ENCODE measurements at regions not wholly inside any gene's neighbourhood (a gene's known extent, or its start where the extent isn't known, plus 50 kb on each side); places are given as distances from the start of the nearest gene placed in this dataset.

- POLR2A ChIA-PET (ENCODE audit: unreplicated experiment), result no interaction called here
- ATAC-seq, result no peak
- no peak overlapping the region for H2AFZ ChIP-seq (ENCODE audit: low read length)
Measured at GRCh38 chr5:39765366-39765765, 340.6 kb upstream of the DAB2 start.

DNA sequence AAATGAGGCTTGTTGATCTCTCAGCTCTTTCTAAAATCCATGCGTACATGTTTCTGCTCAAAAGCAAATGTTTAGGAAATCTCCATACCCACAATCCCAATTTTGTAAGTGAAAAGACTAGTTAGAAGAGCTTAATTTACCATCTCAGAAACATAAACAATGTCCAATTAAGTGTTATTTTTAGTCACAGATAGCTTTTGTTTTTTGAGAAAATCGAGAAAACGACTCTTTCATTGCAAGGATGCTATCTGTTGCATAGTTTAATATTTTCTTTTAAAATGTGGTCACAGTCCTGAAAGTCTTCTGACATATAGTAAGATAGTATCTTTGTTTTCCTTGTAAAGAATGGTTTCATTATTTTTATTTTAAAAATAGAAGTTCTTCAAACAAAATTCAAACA lies 338.0 kb upstream of the DAB2 start:
- intact Hi-C loops (cut with micrococcal nuclease), result loop anchor here (10.0 kb wide), 1 partner anchor 132 kb away; no protein-coding TSS in a partner anchor
- POLR2A ChIA-PET (ENCODE audit: unreplicated experiment), result no interaction called here
- H3K79me2 ChIP-seq (ENCODE audit: low read length), result no peaks in the 10 kb centered on the region
- no peak overlapping the region for H3K9ac ChIP-seq (ENCODE audit: low read length)
- CTCF ChIA-PET, result no interaction called here
- BruUV-seq (replicated peaks), result no TSS peak
- H3K9me3 ChIP-seq (ENCODE audit: low read length), result no peaks in the 10 kb centered on the region
- no peaks in the 10 kb centered on the region for H3K36me3 ChIP-seq (ENCODE audit: low read depth, low read length)
- H3K9me2 ChIP-seq (replicated peaks; ENCODE audit: low read length), result no peaks in the 10 kb centered on the region
- DNase-seq (no peak), ATAC-seq (no peak)
- no peak overlapping the region for H3K4me2 ChIP-seq (ENCODE audit: low read length)
- TF ChIP-seq EZH2phosphoT487 (IDR thresholded peaks at IDR 0.05; ENCODE audit: borderline replicate concordance, low read length), result no peak
- no peak for TF ChIP-seq EZH2 (IDR thresholded peaks at IDR 0.05; ENCODE audit: low read length, unreplicated experiment)
- TF ChIP-seq, protein P1, sequence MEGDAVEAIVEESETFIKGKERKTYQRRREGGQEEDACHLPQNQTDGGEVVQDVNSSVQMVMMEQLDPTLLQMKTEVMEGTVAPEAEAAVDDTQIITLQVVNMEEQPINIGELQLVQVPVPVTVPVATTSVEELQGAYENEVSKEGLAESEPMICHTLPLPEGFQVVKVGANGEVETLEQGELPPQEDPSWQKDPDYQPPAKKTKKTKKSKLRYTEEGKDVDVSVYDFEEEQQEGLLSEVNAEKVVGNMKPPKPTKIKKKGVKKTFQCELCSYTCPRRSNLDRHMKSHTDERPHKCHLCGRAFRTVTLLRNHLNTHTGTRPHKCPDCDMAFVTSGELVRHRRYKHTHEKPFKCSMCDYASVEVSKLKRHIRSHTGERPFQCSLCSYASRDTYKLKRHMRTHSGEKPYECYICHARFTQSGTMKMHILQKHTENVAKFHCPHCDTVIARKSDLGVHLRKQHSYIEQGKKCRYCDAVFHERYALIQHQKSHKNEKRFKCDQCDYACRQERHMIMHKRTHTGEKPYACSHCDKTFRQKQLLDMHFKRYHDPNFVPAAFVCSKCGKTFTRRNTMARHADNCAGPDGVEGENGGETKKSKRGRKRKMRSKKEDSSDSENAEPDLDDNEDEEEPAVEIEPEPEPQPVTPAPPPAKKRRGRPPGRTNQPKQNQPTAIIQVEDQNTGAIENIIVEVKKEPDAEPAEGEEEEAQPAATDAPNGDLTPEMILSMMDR (conservative IDR thresholded peaks at IDR 0.05; ENCODE audit: low read depth, low read length), result no peak
- H3F3A ChIP-seq (ENCODE audit: low read length, unreplicated experiment), result no peaks in the 10 kb centered on the region
- H3K4me1 ChIP-seq (ENCODE audit: insufficient read depth, low read length), result no peaks in the 10 kb centered on the region; the same call in 1 of the 2 replicates
- no peak overlapping the region for H3K4me3 ChIP-seq (ENCODE audit: low read length)
- no peaks in the 10 kb centered on the region for H4K20me1 ChIP-seq (ENCODE audit: low read length)
- no peaks in the 10 kb centered on the region for H3K27me3 ChIP-seq (ENCODE audit: low read length)
- H3K27ac ChIP-seq (ENCODE audit: low read length), result no peak overlapping the region
- H2AFZ ChIP-seq (ENCODE audit: low read length), result no peak overlapping the region

More at GRCh38 chr5:39765366-39765765, 340.6 kb upstream of the DAB2 start:
- Histone ChIP-seq H4K20me1 (ENCODE audit: low read length) (no peaks in the 10 kb centered on the region), H3F3A (ENCODE audit: low read length, unreplicated experiment) (no peaks in the 10 kb centered on the region), H3K4me2 (ENCODE audit: low read length) (no peak overlapping the region), H3K79me2 (ENCODE audit: low read length) (no peaks in the 10 kb centered on the region), H3K9ac (ENCODE audit: low read length) (no peak overlapping the region), H3K27ac (ENCODE audit: low read length) (no peak overlapping the region), H3K9me2 (replicated peaks; ENCODE audit: low read length) (no peaks in the 10 kb centered on the region), H3K9me3 (ENCODE audit: low read length) (no peaks in the 10 kb centered on the region), H3K4me3 (ENCODE audit: low read length) (no peak overlapping the region), H3K27me3 (ENCODE audit: low read length) (no peaks in the 10 kb centered on the region), H3K36me3 (ENCODE audit: low read depth, low read length) (no peaks in the 10 kb centered on the region), H3K4me1 (ENCODE audit: insufficient read depth, low read length) (no peaks in the 10 kb centered on the region; the same call in 1 of the 2 replicates)
- TF ChIP-seq, protein P1 (conservative IDR thresholded peaks at IDR 0.05; ENCODE audit: low read depth, low read length), result no peak
- TF ChIP-seq EZH2 (IDR thresholded peaks at IDR 0.05; ENCODE audit: low read length, unreplicated experiment), result no peak
- intact Hi-C loops (cut with micrococcal nuclease), result loop anchor here (10.0 kb wide), 1 partner anchor 129 kb away; no protein-coding TSS in a partner anchor
- CTCF ChIA-PET, result no interaction called here
- BruUV-seq (replicated peaks), result no TSS peak
- no peak for DNase-seq

- Histone ChIP-seq H3K36me3 (ENCODE audit: low read depth, low read length) (no peaks in the 10 kb centered on the region), H3K9me2 (replicated peaks; ENCODE audit: low read length) (no peaks in the 10 kb centered on the region), H3K27me3 (ENCODE audit: low read length) (no peaks in the 10 kb centered on the region), H2AFZ (ENCODE audit: low read length) (no peak overlapping the region), H3K9me3 (ENCODE audit: low read length) (no peaks in the 10 kb centered on the region), H3K79me2 (ENCODE audit: low read length) (no peaks in the 10 kb centered on the region), H3K4me2 (ENCODE audit: low read length) (no peak overlapping the region), H4K20me1 (ENCODE audit: low read length) (no peaks in the 10 kb centered on the region), H3K4me3 (ENCODE audit: low read length) (no peak overlapping the region), H3K4me1 (ENCODE audit: insufficient read depth, low read length) (peaks cover 3% of the 10 kb centered on the region), H3F3A (ENCODE audit: low read length, unreplicated experiment) (peaks cover 2% of the 10 kb centered on the region), H3K9ac (ENCODE audit: low read length) (no peak overlapping the region), H3K27ac (ENCODE audit: low read length) (no peak overlapping the region)
- ATAC-seq, result no peak
- TF ChIP-seq, protein P1 (conservative IDR thresholded peaks at IDR 0.05; ENCODE audit: low read depth, low read length), result no peak
- ChIA-PET CTCF (no interaction called here), POLR2A (ENCODE audit: unreplicated experiment) (no interaction called here)
- intact Hi-C loops (cut with micrococcal nuclease), result loop anchor here (10.0 kb wide), 1 partner anchor 133 kb away; no protein-coding TSS in a partner anchor
- BruUV-seq (replicated peaks), result no TSS peak
- DNase-seq, result no peak
Measured at GRCh38 chr5:39761199-39761950, 336.6 kb upstream of the DAB2 start.
